ENCODE measurements at regions not wholly inside any gene's neighbourhood (a gene's known extent, or its start where the extent isn't known, plus 50 kb on each side); places are given as distances from the start of the nearest gene placed in this dataset.
"Not testable (repeated sequence)": the region's sequence is repeated elsewhere in the genome, so short reads cannot be mapped to it uniquely, and the experiment has no call there.

DNA sequence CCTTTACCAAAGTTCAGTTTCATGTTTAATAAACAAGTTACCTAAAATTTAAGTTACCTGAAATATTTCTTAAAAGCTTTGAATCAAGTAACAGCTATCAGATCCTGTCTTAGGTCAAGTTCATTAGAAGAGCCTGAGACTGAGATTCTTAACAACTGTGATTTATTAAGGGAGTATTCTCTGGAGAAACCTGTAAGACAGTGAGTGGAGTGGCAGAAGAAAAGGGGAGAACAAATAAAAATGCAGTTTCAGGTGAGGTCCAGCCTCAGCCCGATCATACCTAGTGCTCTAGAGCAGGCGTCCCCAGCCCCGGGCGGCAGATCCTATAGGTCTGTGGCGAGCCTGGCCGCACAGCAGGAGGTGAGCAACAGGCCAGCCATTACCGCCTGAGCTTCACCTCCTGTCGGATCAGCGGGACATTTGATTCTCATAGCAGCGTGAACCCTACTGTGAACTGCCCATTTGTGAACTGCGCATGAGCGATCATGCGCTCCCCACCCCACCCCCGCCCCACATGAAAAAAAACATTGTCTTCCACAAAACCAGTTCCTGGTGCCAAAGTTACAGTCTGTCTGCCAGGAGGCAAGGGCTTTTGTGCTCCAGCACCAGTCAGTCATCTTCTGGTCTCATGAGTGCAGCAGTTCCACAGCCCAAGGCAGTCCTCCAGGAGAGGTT lies 59.2 kb upstream of the ADGRB3 start:
- peak; percentile 85 for DNase-seq

DNA sequence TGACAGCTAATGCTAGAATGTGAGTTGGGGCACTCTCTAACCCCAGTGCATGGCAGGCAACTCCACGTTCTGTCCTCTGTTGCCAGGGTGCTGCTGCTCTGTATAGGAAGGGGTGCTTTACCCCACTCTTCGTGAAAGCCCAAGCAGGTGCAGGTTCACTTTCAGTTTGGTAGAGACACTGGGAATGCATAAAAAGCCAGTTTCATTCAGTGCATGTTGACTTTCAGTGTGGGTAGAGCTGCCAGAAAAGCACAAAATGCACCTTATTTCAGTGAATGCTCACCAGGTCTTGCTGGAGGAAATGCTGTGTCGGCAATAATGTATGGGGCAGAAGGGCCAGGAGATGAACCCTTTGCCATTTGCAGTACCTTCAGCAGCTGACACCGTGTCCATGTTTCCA lies 62.1 kb upstream of the ADGRB3 start:
- no peak for DNase-seq

DNA sequence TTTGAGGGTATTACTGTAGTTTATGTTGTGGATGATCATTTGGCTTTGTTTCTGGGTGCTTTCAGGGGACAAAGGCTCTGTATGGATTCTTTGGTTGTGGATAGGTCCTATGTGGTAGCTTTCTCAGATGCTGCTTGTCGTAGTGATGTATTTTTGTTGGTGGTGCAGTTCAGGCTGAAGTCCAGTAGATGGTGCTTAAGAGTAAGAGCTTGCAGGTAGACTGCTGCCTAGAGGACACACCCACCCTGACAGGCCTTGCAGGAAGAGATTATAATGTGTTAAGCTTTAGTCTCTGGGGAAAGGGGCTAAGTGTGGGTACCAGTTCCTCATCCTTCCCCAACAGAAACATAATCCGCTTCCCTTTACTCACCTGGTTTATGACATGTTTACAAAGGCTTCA lies 62.6 kb upstream of the ADGRB3 start:
- DNase-seq, result peak; percentile 50

DNA sequence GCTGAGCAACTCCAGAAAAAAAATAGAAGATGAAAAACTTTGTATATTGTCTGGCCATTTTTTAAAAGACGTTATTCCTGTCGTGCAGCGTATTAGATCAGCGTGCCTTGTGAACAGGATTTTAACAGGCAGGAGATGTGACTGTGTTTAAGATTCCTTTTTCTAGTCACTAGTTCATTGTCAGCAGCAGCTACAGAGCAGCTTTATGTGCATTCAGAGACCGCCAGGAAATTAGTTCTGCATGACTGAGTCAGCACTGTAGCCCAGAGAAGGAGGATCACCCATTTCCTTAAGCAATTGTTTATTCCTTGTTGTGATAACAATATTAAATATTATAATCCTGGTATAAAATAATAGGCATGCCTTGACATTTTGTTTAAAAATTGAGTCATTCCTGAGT lies 75.4 kb upstream of the ADGRB3 start:
- DNase-seq, result peak; percentile 31

DNA sequence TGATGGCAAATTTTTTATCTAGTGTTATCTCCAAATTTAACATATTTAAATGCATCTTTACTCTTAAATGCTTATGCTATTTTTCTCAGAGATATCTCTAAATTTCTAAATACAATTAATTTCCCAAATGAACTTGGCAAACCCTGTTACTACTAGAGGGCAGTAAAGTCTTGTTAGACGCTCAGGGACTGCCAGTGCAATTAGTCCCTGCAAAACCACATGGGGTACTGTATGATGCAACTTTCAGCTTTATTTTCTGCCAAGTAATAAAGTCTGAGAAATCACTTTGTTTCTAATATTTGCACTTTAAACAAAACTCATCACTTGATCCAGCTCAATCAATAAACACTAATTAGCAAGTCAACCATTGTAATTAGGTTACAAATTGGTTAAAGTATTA lies 76.0 kb upstream of the ADGRB3 start:
- peak; percentile 47 for DNase-seq

DNA sequence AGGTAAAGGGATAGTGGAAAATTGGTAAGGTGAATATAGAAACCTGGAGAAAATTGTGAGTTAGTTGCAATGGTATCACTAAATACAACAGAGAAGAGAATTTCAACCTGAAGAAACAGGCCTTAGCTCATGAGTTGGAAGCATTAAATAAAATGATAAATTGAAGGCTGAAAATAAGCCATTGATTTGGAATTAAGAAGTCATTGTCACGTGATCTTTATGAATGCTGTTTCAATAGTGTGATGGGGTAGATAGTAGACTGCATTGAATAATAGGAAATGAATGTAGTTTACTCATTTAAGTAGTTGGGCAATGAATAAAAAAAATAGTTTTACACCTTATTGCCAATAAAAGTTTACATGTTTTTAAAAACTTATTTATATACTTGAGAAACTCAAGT lies 88.5 kb upstream of the ADGRB3 start:
- no peak for DNase-seq

DNA sequence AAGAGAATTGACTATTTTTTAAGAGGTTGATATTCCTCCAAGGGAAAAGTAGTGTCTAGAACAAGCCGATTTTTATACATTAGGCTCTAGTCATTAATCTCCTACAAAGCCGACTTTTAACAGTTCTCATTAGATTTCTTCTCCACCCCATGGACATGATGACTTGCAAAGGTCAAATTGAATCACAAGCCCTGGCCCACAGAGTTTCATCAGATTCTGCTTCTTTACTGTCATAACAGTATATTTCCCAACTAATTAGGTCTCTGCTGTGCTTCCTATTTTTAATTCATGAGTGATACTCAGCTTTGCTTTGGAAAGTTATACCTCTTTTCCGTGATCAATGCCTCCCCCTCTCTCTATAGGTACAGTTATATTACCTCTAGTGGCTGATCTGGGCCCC lies 90.6 kb upstream of the ADGRB3 start:
- no peak for DNase-seq

DNA sequence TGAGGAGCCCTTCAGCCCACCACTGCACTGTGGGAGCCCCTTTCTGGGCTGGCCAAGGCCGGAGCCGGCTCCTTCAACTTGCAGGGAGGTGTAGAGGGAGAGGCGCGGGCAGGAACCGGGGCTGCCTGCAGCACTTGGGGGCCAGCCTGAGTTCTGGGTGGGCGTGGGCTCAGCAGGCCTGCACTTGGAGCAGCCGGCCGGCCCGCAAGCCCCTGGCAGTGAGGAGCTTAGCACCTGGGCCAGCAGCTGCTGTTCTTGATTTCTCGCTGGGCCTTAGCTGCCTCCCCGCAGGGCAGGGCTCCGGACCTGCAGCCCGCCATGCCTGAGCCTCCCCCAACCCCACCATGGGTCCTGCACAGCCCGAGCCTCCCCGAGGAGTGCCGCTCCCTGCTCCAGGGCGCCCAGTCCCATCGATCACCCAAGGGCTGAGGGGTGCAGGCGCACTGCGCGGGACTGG lies 101.7 kb upstream of the ADGRB3 start:
- no peak for DNase-seq

DNA sequence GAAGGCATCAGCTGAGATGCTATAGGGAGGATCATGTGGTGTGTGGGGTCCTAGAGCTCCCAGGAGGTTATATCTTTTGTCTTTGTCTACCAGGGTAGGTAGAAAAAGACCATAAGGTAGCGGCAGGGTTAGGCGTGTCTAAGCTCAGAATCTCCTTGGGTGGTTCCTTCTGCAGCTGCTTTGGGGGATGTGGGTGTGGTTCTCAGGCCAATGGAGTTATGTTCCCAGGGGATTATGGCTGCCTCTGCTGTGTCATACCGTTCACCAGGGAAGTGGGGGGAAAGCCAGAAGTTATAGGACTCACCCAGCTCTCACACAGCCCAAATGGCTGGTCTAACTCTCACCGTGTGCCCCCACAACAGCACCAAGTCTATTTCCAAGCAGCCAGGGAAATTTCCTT lies 107.4 kb upstream of the ADGRB3 start:
- DNase-seq, result no peak

DNA sequence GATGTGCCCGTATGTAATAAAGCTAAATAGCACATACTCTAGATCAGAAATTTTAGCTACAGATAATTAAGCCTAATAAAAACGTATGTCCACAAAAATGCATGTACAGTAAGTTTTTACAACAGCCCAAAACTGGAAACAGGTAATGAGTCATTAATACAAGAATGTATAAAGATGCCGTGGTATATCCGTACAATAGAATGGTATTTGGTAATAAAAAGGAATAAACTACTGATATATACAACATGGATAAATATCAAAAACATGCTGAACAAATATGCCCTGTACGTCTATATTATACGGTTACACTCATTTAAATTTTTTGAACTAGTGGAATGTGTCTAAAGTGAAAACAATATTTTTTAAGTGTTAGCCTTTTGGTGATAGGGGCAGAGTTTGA lies 128.2 kb upstream of the ADGRB3 start:
- DNase-seq, result no peak

DNA sequence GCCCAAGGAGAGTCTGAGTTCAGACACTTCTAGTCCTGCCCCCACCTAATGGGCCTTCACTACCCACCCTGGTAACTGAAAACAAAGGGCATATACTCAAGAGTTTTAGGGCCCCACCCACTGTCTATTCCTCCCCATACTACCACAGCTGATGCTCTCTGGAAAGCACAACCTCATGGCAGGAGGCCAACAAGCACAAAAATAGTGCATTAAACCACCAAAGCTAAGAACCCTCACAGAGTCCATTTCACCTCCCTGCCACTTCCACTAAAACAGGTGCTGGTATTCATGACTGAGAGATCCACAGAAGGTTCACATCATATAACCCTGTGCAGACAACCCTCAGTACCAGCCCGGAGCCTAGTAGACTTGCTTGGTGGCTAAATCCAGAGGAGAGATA lies 132.1 kb upstream of the ADGRB3 start:
- DNase-seq, result no peak

DNA sequence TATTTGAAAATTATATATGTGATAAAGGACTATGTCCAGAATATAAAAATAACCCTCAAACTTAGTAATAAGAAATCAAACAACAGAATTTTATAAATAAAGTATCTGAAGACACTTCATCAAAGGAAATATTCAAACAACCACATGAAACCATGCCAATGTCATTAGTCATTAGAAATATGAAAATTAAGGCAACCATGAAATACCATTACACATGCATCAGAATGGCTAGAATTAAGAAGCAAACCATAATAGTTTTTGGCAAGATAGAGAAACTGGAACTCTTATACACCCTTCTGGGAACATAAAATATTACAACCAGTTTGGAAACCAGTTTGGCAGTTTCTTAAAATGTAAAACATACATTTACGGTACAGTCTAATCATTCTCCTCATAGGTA lies 137.2 kb upstream of the ADGRB3 start:
- DNase-seq, result no peak

DNA sequence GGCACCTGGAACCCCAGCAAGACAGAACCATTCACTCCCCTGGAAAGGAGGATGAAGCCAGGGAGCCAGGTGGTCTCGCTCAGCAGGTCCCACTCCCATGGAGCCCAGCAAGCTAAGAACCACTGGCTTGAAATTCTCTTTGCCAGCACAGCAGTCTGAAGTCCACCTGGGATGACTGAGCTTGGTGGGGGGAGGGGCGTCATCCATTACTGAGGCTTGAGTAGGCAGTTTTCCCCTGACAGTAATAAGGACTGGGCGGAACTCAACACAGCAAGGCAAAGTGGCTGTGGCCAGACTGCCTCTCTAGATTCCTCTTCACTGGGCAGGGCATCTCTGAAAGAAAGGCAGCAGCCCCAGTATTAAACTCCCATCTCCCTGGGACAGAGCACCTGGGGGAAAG lies 140.2 kb upstream of the ADGRB3 start:
- DNase-seq, result not testable (repeated sequence)

DNA sequence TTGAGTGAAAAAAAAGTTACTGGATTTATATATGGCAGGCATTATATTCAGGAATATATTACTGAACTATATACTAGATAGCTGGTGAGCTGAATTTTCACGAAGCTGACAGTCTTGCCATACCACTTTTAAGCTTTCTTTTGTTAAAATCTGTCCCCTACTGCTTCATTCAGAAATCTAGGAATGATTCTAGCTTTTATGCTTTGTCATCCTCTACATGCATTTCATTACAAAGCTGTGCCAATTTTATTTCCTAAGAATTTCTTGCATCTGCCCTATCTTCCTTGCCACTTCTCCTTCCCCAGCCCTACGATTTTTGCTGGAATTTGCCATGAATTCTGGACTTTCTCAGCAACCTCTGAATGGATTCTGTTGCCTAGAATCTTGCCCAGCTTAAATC lies 158.5 kb upstream of the ADGRB3 start:
- DNase-seq, result no peak

DNA sequence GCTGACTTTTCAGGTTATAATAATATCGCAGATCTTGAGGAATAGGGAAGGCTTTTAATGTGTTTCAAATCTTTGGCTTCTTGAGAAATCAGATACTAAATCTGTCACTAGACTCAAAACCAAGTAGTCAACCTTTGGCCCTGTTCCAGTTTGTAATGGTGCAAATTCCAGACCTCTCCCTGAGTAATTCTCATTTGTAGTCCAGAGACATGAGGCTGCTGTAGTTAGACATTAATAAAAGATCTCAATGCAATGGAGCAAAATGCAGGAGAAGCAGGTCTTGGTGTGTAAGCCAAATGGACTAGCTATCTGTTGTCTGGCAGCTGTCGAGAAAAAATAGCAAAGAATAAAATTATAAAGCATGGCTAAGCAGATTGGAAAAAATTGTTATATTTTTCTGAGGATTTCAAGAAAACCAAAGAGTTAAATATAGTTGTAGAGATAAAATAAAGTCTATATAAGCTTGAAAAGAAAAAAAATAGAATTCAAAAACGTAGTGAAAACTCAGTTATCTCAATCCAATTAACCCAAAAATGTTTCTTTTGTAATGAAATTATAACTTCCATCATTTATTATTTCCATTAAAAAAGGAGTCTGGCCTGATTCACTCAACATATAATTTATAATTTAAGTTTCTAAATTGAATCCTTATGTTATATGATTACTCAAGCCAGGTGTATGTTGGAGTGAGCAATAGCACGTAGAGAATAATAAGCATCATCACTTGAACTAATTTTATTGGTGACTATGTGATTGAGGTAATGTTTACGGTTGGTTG lies 161.5 kb upstream of the ADGRB3 start:
- no peak for DNase-seq

DNA sequence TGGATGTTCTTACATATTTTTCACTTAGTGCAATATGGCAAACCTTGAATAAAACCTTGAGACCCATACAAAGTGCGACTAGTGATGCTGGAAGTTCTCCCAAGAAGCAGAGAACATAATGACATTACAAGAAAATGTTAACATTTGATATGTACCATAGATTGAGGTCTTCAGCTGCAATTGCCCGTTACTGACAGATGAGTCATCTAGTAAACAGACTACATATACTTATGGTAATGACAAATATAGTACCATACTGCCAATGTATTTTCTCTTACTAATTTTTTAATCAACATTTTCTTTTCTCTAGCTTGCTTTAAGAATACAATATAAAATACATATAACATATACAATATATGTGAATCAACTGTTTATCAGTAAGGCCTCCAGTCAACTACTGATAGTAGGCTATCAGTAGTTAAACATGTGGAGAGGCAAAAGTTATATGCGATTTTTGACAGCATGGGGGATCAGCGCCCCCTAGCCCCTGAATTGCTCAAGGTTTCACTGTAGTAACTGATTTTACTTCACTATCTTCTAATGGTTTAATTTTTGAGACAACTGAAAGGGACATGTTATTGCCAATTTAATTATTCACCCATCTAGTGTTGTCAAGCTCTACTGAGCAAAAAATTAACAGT lies 166.7 kb upstream of the ADGRB3 start:
- DNase-seq, result no peak

DNA sequence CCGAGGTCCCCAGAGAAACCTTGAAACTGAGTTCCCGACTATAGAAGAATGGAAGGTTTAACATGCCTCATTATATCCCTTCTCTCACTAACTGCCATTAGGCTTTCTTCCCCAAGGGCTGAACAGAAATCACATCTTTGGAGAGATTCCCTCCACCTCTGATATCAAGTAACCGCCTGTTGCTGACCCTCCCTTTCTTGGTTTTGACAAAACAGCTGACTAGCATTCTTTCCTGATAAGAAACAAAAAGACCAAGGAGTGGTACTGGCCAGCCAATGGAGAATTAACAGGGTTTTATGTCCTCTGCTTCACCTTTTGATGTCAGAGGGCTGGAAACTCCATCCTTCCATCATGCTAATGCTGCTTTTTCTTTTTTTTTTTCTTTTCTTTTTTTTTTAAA lies 176.6 kb upstream of the ADGRB3 start:
- no peak for DNase-seq

DNA sequence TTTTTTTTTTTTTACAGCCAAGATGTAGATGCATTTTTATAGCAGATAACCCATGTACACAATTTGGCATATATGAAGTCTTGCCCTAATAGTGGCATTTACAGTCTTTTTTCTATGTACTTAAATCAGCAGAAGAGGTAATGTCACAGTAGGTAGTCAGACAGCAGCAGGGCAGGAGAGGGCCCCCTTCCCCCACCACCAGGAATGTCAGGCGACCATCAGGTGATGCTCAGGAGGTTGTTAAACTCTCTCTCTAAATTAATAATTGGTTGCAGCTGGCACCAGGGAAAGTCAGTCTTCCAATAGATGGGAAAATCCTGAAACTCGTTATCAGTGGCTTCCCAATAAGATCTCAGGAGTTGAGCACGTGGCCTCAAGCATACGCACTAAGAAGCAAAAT lies 188.0 kb upstream of the ADGRB3 start:
- DNase-seq, result no peak

DNA sequence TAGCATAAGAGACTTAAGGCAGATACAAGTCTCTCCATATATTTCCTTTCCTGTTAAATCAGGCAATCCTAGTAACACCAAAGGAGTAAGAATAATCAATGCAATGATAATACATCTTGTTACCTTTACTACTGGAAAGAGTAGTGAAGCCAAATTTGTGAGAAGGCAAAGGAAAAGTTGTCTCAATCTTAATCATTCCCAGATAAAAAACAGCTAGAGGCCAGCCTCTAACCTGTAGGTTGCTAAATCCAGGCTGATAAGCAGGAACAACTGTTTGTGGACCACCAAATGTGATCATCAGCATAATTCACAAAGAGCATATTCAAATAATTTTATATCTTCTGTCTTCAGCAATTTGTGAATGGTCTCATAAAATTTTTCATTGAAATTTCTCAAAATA lies 189.2 kb upstream of the ADGRB3 start:
- no peak for DNase-seq

DNA sequence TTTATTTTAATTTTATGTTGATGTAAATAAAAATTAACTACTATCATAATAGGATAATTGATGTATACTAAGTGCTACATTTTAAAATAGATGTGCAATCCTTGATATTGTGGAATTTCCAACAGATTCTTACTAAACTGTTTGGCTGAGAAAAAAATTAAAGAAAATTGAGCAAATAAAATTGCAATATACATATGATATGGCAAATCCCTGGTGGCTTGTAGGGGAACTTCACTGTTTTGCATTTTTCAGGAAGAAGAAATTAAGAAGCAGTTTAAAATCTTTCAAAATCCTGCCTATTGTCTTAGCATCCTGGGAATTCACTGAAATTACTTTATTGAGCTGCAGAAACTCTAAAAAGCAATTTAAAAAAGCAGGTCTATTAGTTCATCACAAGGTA lies 191.4 kb upstream of the ADGRB3 start:
- DNase-seq, result no peak

DNA sequence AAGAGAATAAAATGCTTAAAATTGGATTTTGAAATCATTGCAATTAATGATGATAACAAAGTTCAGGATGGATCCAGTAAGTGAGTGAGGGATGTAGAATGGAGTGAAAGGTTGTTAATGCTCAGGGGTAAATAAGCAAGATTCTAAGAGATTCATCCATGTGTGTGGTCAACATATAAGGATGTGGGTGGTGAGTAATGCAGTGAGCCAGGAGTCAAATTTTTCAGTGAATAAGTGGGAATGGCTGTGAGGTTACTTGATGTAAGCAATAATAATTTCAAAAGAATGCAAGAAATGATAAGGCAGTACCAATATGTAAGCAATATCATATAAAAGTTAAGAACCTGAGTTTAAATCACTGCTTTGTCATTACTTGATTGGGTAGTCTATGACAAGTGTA lies 207.5 kb upstream of the ADGRB3 start:
- DNase-seq, result no peak

DNA sequence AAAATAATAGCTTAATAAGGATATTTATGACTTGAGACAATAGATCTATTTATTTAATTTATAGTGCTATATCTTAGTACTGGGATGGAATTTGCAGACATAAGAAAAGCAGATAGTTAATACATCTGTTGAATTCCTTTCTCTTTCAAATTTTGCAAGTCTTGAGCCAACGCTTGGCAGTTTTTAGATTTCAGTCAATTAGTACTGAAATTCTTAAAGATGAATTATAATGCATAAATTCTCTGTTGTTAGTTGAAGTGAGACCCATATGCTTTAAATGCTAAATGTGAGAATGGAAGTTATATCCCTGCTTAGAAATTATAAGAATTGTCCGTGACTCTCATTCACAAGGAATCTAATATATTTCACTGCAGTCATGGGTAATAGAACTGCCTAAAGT lies 225.1 kb upstream of the ADGRB3 start:
- DNase-seq, result no peak

DNA sequence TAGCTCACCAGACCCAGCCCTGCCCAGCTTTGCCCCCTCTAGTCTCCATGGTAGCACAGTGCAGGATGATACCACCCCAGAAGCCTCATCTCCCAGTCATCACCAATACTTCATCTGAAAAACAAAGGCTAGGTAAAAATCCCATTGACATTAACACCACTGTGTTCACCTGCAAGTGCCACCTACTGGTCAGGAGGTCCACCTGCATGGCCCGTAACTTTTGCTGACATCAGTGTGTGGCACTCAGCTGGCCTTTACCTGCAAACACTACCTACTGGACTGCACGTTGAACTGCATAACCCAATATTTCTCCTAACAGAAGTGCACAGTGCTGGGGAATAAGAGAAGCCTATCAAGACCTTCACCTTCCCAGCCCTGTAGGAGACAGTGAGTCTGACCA lies 234.7 kb upstream of the ADGRB3 start:
- DNase-seq, result no peak

DNA sequence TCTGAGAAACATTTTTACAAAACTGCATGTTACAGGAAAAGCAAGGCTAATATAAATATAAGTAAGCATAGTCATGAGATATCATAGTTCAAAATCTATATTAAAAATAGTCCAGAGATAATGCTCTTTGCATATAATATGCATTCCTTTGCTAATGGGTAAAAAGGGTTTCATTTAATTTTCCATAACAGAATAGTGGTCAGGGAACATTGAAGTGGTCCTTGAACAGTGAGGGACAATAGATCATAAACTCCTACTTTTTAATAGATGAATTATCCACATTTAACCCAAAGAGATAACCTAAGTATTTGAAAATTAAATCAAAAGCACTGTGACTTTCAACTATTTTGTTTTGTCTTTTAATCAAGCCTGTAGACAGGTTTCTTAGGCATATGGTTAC lies 243.1 kb upstream of the ADGRB3 start:
- no peak for DNase-seq
